Umbilical cord (tissue), 1 donor: ENCODE measurements at regions not wholly inside any gene's neighbourhood (a gene's known extent, or its start where the extent isn't known, plus 50 kb on each side); places are given as distances from the start of the nearest gene placed in this dataset.

Experiments used
- DNase-seq: peaks from one replicate; pipeline ENCODE4 v3.0.0-alpha.2; 2015; ENCODE audit warnings: low spot score

DNA sequence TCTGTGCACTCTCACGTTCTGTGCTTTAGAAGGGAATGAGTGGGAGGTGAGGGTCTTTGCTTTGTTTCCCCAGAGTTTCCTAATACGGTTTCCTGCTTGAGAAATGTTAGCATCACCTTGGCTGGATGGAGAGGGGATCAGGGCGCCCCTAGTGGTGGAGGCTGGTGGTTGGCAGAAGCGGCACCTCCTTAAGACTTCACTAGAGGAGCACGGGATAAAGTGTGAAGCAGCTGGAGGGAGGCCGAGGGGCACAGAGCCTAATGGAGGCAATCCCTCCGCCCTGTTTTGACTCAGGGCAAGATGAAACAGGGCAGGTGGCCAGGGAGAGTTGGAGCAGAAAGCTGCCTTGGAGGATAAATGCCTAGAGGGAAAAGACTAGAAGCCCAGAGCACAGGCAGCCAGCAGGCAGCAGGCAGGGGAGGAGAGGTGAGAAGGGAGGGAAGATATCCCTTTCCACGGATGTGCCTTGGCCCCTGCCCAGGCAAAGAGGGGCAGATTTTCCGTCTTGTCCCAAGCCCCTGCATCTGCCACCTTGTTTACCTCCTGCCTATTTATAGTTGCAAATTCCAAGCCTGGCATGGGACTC, 56.0 kb upstream of the BTRC start:
- DNase-seq = no peak

- DNase-seq = no peak
Measured at GRCh38 chr10:101299211-101299610, 54.8 kb upstream of the BTRC start.

DNA sequence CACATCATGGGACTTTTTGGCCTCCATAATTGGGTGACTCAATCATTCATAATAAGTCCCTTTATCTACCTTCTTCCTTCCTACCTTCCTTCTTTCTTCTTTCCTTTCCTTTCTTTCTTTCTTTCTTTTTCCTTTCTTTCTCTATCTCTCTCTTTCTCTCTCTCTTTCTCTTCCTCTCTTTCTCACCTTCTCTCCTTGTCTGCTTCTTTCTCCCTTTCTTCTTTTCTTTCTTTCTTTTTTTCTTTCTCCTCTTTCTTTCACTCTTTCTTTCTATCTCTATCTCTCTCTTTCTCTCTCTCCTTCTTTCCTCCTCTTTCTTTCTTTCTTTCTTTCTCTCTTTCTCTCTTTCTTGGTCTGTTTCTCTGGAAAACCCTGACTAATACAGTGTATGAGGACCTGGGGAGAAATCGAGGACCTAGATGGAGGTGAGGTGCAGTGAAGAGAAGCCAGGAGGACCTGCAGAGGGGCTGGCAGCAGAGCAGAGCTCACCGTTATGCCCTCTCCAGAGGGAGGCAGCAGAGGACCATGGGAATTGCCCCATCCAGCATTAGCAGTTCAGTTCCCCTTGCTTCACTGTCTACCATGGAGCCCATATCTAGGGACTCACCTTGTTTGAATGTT, 52.7 kb upstream of the BTRC start:
- no peak for DNase-seq

- no peak for DNase-seq
Measured at GRCh38 chr10:101303087-101303703, 50.8 kb upstream of the BTRC start.
